T-cell (primary cell): ENCODE measurements at regions not wholly inside any gene's neighbourhood (a gene's known extent, or its start where the extent isn't known, plus 50 kb on each side); places are given as distances from the start of the nearest gene placed in this dataset.
"Not testable (repeated sequence)": the region's sequence is repeated elsewhere in the genome, so short reads cannot be mapped to it uniquely, and the experiment has no call there.

Source experiments
- ATAC-seq, 4 experiments: fragments of 200-7000 bp in 3 of 4; fragments of 150-1000 bp in 1 of 4; cut with Tn5 transposase; replicated peaks in 1 of 4; 1 replicate in 3 of 4; 2 replicates in 1 of 4; pipeline ENCODE4 v1.10.0; 2021; ENCODE audit warnings: moderate library complexity in 3 of 4, mild to moderate bottlenecking in 2 of 4, moderate number of reproducible peaks in 1 of 4
- CTCF ChIA-PET, 2 donors: fragments of 300-600 bp; sonication (Branson Sonifier 250); formaldehyde crosslinking; loops; one replicate each; lab custom pipeline; 2022; ENCODE audit warnings: antibody characterized with exemption in 2 of 2; lab: Charles Lee
- POLR2A ChIA-PET, 2 donors: fragments of 300-600 bp; sonication (Branson Sonifier 250); formaldehyde crosslinking; loops; one replicate each; lab custom pipeline; 2022; ENCODE audit warnings: antibody characterized with exemption in 2 of 2; lab: Charles Lee
- DNase-seq, 35 experiments: peaks; one replicate each; pipeline versions ENCODE4 v3.0.0 to v3.0.0-alpha.2; 2013 to 2023
- H3K27ac ChIP-seq: one replicate; pipeline ENCODE4 v1.5.1; 2013; ENCODE audit warnings: low read length
- H3K27me3 ChIP-seq, 2 experiments: replicated peaks in 1 of 2; 1 replicate in 1 of 2; 2 replicates in 1 of 2; pipeline versions ENCODE4 v1.6.1 to v1.7.0; 2013; ENCODE audit warnings: low read length in 1 of 2, mixed read lengths in 1 of 2; ENCODE audit not compliant: control insufficient read depth in 2 of 2, insufficient read depth in 2 of 2; ENCODE audit errors: extremely low read depth in 1 of 2
- H3K36me3 ChIP-seq, 2 donors: 1 replicate in 1 of 2; 2 replicates in 1 of 2; pipeline versions ENCODE4 v1.6.1 to v1.7.0; 2013; ENCODE audit warnings: low read length in 1 of 2; ENCODE audit not compliant: control insufficient read depth in 2 of 2, insufficient read depth in 1 of 2; ENCODE audit errors: extremely low read depth in 1 of 2
- H3K4me1 ChIP-seq, 2 experiments: 1 replicate in 1 of 2; 2 replicates in 1 of 2; pipeline versions ENCODE4 v1.6.1 to v1.7.0; 2013; ENCODE audit warnings: low read length in 2 of 2, mixed read lengths in 1 of 2; ENCODE audit not compliant: insufficient read depth in 2 of 2, control insufficient read depth in 1 of 2; ENCODE audit errors: extremely low read depth in 1 of 2
- H3K4me3 ChIP-seq, 2 donors: 1 replicate in 1 of 2; 2 replicates in 1 of 2; pipeline versions ENCODE4 v1.5.1 to v1.7.0; 2013; ENCODE audit warnings: mild to moderate bottlenecking in 2 of 2, low read length in 1 of 2, moderate library complexity in 1 of 2; ENCODE audit not compliant: control insufficient read depth in 1 of 2; ENCODE audit errors: extremely low read depth in 1 of 2
- H3K9me3 ChIP-seq: 2 replicates; pipeline ENCODE4 v1.7.0; 2013
- H3K27ac Mint-ChIP-seq, 2 donors: one replicate each; pipeline ENCODE4 v1.8.0; 2020 to 2021; ENCODE audit warnings: mild to moderate bottlenecking in 2 of 2, mixed read lengths in 2 of 2
- H3K27me3 Mint-ChIP-seq, 2 donors: one replicate each; pipeline ENCODE4 v1.8.0; 2021 to 2022; ENCODE audit warnings: mixed read lengths in 2 of 2
- H3K36me3 Mint-ChIP-seq: one replicate; pipeline ENCODE4 v1.8.0; 2021; ENCODE audit warnings: mixed read lengths
- H3K4me1 Mint-ChIP-seq, 3 donors: one replicate each; pipeline ENCODE4 v1.8.0; 2020 to 2022; ENCODE audit warnings: mixed read lengths in 3 of 3, mild to moderate bottlenecking in 1 of 3
- H3K4me3 Mint-ChIP-seq, 3 donors: one replicate each; pipeline ENCODE4 v1.8.0; 2020 to 2022; ENCODE audit warnings: mild to moderate bottlenecking in 3 of 3, mixed read lengths in 3 of 3, moderate library complexity in 3 of 3
- H3K9me3 Mint-ChIP-seq, 3 donors: one replicate each; pipeline ENCODE4 v1.8.0; 2020 to 2022; ENCODE audit warnings: mixed read lengths in 3 of 3
- WGBS: methylation state at CpG from one replicate; pipeline ENCODE4 v1.1.5; 2013; ENCODE audit warnings: missing lambda C conversion rate; ENCODE audit not compliant: insufficient coverage; 5-methylcytosine and 5-hydroxymethylcytosine counted together

DNA sequence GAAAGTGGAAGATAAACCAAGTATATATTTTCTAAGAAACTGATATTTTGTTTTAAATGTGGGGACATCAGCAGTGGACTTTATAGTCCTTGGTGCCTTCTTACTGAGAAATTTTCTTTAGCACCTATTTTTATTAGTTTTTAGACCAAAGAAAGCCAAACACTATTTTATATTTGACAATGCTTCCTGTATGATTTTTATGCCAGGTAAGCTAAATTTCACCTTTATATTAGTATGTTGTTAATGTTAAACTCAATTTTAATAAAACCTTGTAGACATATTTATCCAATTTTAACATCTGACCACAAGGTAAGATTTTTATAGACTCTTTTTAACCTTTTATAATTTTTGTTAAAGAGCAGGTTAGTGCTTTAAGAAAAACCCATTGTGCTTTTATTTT, 1182.3 kb upstream of the CDH2 start:
- POLR2A ChIA-PET, DNase-seq, H3K4me1 ChIP-seq, H3K4me3 Mint-ChIP-seq, H3K4me3 ChIP-seq, H3K27ac ChIP-seq, H3K9me3 ChIP-seq, CTCF ChIA-PET, H3K27me3 ChIP-seq, H3K36me3 ChIP-seq, H3K4me1 Mint-ChIP-seq, H3K27ac Mint-ChIP-seq, H3K27me3 Mint-ChIP-seq, H3K36me3 Mint-ChIP-seq, ATAC-seq: not testable (repeated sequence)
- H3K9me3 Mint-ChIP-seq, result peaks cover 25 to 38% (median 36%) of the 10 kb centered on the region in 3 donors

DNA sequence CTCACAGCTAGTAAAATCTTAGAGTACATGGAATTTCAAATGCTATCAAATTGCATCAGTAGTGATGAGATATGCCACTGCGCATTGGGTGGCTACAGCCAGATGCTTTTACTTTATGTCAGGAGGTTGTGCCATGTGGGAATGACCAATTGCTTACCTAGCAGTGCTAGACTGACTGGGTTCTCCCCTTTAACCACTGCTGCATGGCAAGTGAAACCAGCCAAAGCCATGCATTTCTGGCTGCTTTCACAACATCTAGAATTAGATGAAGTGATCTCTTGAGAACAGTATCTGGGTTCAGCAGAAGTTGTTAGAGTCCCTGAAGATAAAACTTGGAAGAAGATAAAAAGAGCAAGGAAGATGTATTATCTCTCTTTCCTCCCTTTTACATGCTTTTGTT, 1174.2 kb upstream of the CDH2 start:
- H3K9me3 ChIP-seq, result no peaks in the 10 kb centered on the region
- Mint-ChIP-seq H3K27me3 (no peaks in the 10 kb centered on the region), H3K27ac (no peak overlapping the region), H3K36me3 (no peaks in the 10 kb centered on the region), H3K4me1 (no peaks in the 10 kb centered on the region), H3K9me3 (peaks cover 9 to 18% (median 16%) of the 10 kb centered on the region in 3 donors), H3K4me3 (no peak overlapping the region)
- ChIA-PET CTCF (no interaction called here), POLR2A (no interaction called here)
- H3K27me3 ChIP-seq, result no peaks in the 10 kb centered on the region
- no peak overlapping the region for H3K27ac ChIP-seq
- H3K4me1 ChIP-seq, result no peaks in the 10 kb centered on the region
- no peak for DNase-seq
- WGBS, result no CpG with 5 or more reads among the region's 1 CpG
- H3K36me3 ChIP-seq, result no peaks in the 10 kb centered on the region
- ATAC-seq, result no peak
- H3K4me3 ChIP-seq, result no peak overlapping the region

GRCh38 chr18:29328932-29329331, 1152.0 kb upstream of the CDH2 start:
- no peaks in the 10 kb centered on the region for H3K9me3 ChIP-seq
- no peak overlapping the region for H3K4me3 ChIP-seq
- Mint-ChIP-seq H3K9me3 (peaks cover 22 to 49% (median 38%) of the 10 kb centered on the region in 3 donors), H3K36me3 (no peaks in the 10 kb centered on the region), H3K4me1 (no peaks in the 10 kb centered on the region), H3K27ac (no peak overlapping the region), H3K4me3 (no peak overlapping the region), H3K27me3 (no peaks in the 10 kb centered on the region)
- CTCF ChIA-PET, result no interaction called here
- ATAC-seq (no peak), DNase-seq (no peak)
- no peaks in the 10 kb centered on the region for H3K27me3 ChIP-seq
- POLR2A ChIA-PET, result no interaction called here
- WGBS, result no CpG with 5 or more reads among the region's 2 CpGs
- H3K36me3 ChIP-seq, result no peaks in the 10 kb centered on the region
- H3K27ac ChIP-seq, result no peak overlapping the region
- no peaks in the 10 kb centered on the region for H3K4me1 ChIP-seq

GRCh38 chr18:29326214-29326613, 1149.3 kb upstream of the CDH2 start:
- Mint-ChIP-seq H3K4me1 (no peaks in the 10 kb centered on the region), H3K27ac (no peak overlapping the region), H3K4me3 (no peak overlapping the region), H3K36me3 (no peaks in the 10 kb centered on the region), H3K9me3 (peaks cover 13 to 38% (median 29%) of the 10 kb centered on the region in 3 donors), H3K27me3 (no peaks in the 10 kb centered on the region)
- no peak overlapping the region for H3K4me3 ChIP-seq
- H3K9me3 ChIP-seq, result no peaks in the 10 kb centered on the region
- CTCF ChIA-PET, result no interaction called here
- no peaks in the 10 kb centered on the region for H3K36me3 ChIP-seq
- no peak for DNase-seq
- H3K27me3 ChIP-seq, result no peaks in the 10 kb centered on the region
- no peak overlapping the region for H3K27ac ChIP-seq
- no peak for ATAC-seq
- WGBS, result 80% methylated on average over 1 of the region's 2 CpGs
- no peaks in the 10 kb centered on the region for H3K4me1 ChIP-seq
- POLR2A ChIA-PET, result no interaction called here

DNA sequence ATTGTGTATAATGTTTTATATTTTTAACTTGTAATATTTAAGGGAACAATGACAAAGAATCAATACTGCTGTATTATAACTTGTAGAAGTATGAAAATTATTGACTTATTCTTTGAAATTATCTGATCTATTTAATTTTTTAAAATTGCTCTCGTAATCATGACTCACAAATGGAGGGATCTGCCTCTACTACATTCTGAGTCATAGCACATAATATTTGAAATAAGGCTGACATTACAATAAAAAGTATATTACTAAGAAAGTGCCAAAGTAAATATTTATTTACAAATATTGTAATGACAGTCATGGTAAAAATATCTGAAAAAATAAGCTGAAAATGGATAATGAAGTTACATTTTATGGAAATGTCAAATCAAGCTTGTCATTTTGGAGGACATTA, 1144.6 kb upstream of the CDH2 start:
- Histone ChIP-seq H3K9me3 (no peaks in the 10 kb centered on the region), H3K4me3 (no peak overlapping the region), H3K27ac (no peak overlapping the region), H3K36me3 (no peaks in the 10 kb centered on the region), H3K27me3 (no peaks in the 10 kb centered on the region), H3K4me1 (no peaks in the 10 kb centered on the region)
- H3K4me1 Mint-ChIP-seq, result no peaks in the 10 kb centered on the region
- ATAC-seq, result no peak
- no CpG with 5 or more reads among the region's 1 CpG for WGBS
- no peaks in the 10 kb centered on the region for H3K36me3 Mint-ChIP-seq
- H3K27me3 Mint-ChIP-seq, result no peaks in the 10 kb centered on the region
- CTCF ChIA-PET, result no interaction called here
- H3K9me3 Mint-ChIP-seq, result peaks cover 13 to 30% (median 14%) of the 10 kb centered on the region in 3 donors
- H3K4me3 Mint-ChIP-seq, result no peak overlapping the region
- no peak overlapping the region for H3K27ac Mint-ChIP-seq
- POLR2A ChIA-PET, result no interaction called here
- no peak for DNase-seq

- Histone ChIP-seq H3K36me3 (no peaks in the 10 kb centered on the region), H3K4me1 (no peaks in the 10 kb centered on the region), H3K27me3 (no peaks in the 10 kb centered on the region), H3K4me3 (no peak overlapping the region), H3K9me3 (no peaks in the 10 kb centered on the region), H3K27ac (no peak overlapping the region)
- DNase-seq, result no peak
- CTCF ChIA-PET, result no interaction called here
- Mint-ChIP-seq H3K36me3 (no peaks in the 10 kb centered on the region), H3K4me1 (no peaks in the 10 kb centered on the region), H3K27me3 (no peaks in the 10 kb centered on the region), H3K9me3 (peaks cover 0 to 25% (median 24%) of the 10 kb centered on the region in 3 donors), H3K27ac (no peak overlapping the region), H3K4me3 (no peak overlapping the region)
- POLR2A ChIA-PET, result no interaction called here
- WGBS, result no CpG with 5 or more reads among the region's 1 CpG
- no peak for ATAC-seq
Measured at GRCh38 chr18:29313312-29313711, 1136.4 kb upstream of the CDH2 start.

DNA sequence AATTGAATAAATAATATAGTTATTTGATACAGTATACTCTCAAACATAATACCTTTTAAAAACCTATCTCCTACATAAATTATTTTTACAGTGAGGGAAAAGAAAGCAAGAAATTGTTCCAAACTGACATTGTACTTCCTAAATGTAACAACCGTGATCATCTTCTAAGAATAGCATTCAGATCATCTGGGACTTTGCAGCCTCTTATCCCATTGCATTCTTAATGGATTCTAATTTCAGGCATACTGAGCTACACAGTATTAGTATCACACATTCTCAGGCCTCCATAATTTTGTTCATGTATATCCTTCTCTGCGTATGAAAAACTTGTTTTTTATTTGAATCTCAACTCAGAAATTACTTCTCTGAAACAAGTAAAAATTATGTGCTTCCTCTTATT, 1134.7 kb upstream of the CDH2 start:
- POLR2A ChIA-PET, result no interaction called here
- no CpG with 5 or more reads among the region's 2 CpGs for WGBS

More for the DNA sequence above, 1134.7 kb upstream of the CDH2 start:
- H3K27me3 Mint-ChIP-seq, result no peaks in the 10 kb centered on the region
- H3K4me1 ChIP-seq, result no peaks in the 10 kb centered on the region
- CTCF ChIA-PET, result no interaction called here
- no peaks in the 10 kb centered on the region for H3K4me1 Mint-ChIP-seq
- H3K27ac Mint-ChIP-seq, result no peak overlapping the region
- no peaks in the 10 kb centered on the region for H3K36me3 Mint-ChIP-seq
- no peak for DNase-seq
- H3K36me3 ChIP-seq, result no peaks in the 10 kb centered on the region
- no peaks in the 10 kb centered on the region for H3K9me3 ChIP-seq
- ATAC-seq, result no peak
- no peaks in the 10 kb centered on the region for H3K27me3 ChIP-seq
- peaks cover 0 to 22% (median 20%) of the 10 kb centered on the region in 3 donors for H3K9me3 Mint-ChIP-seq
- no peak overlapping the region for H3K4me3 ChIP-seq
- no peak overlapping the region for H3K27ac ChIP-seq
- H3K4me3 Mint-ChIP-seq, result no peak overlapping the region
